ENCODE measurements at regions not wholly inside any gene's neighbourhood (a gene's known extent, or its start where the extent isn't known, plus 50 kb on each side); places are given as distances from the start of the nearest gene placed in this dataset.
"Not testable (repeated sequence)": the region's sequence is repeated elsewhere in the genome, so short reads cannot be mapped to it uniquely, and the experiment has no call there.

DNA sequence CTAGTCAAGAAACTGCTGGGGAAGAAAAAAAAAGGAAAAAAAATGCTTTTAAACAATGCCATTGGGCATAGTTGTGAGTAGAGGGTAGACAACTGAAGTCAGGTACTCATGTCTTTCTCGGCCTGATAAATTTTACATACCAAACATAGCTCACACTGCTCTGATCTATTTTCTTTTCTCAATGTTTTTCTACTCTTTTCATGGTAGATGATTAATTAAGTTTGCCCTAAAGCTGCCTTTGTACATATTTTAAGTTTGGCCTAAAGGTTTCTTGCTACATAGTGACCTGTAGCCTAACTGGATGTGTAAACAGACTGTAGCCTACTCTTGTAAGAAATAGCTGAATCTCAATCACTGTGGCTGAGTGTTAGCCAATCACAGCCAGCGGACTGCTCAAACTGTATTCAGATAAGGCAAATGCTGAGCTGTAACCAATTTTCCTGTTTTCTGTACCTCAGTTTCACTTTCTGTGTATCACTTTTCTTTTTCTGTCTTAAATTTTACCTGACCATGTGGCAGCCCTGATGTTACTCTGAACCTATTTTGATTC, 121.0 kb downstream of the PCDH10 start:
- H3K4me1 ChIP-seq (ENCODE audit: control insufficient read depth in 4 of 4, insufficient read depth in 4 of 4, low read length in 3 of 4): no peaks in the 10 kb centered on the region
- no peak overlapping the region for H3K27ac ChIP-seq (ENCODE audit: low read depth in 1 of 2, low read length in 2 of 2)
- no peak for DNase-seq (ENCODE audit: low spot score)
- WGBS: 44% methylated on average over 2 of the region's 2 CpGs
- no peaks in the 10 kb centered on the region for H3K9me3 ChIP-seq (ENCODE audit: control insufficient read depth in 4 of 4, low read length in 3 of 4)
- H3K36me3 ChIP-seq (ENCODE audit: control insufficient read depth in 4 of 4, insufficient read depth in 3 of 4, low read depth in 1 of 4, low read length in 3 of 4): no peaks in the 10 kb centered on the region
- no peak overlapping the region for H3K4me3 ChIP-seq (ENCODE audit: low read depth in 1 of 3, low read length in 3 of 3)
- no peaks in the 10 kb centered on the region for H3K27me3 ChIP-seq (ENCODE audit: control insufficient read depth in 4 of 4, insufficient read depth in 4 of 4, low read length in 3 of 4)
- TF ChIP-seq NR2F2 (IDR thresholded peaks at IDR 0.05): no peak
- TF ChIP-seq TAF1 (conservative IDR thresholded peaks at IDR 0.05): no peak
- no peak overlapping the region for H3K9ac ChIP-seq (ENCODE audit: low read depth in 1 of 2, low read length in 2 of 2)

GRCh38 chr4:133268205-133268604, 119.1 kb downstream of the PCDH10 start:
- H3K9me3 ChIP-seq (ENCODE audit: control insufficient read depth in 4 of 4, low read length in 3 of 4): no peaks in the 10 kb centered on the region
- 79% methylated on average over 17 of the region's 17 CpGs for WGBS
- H3K36me3 ChIP-seq (ENCODE audit: control insufficient read depth in 4 of 4, insufficient read depth in 3 of 4, low read depth in 1 of 4, low read length in 3 of 4): no peaks in the 10 kb centered on the region
- H3K27me3 ChIP-seq (ENCODE audit: control insufficient read depth in 4 of 4, insufficient read depth in 4 of 4, low read length in 3 of 4): no peaks in the 10 kb centered on the region
- no peak overlapping the region for H3K27ac ChIP-seq (ENCODE audit: low read depth in 1 of 2, low read length in 2 of 2)
- TF ChIP-seq, protein P1, sequence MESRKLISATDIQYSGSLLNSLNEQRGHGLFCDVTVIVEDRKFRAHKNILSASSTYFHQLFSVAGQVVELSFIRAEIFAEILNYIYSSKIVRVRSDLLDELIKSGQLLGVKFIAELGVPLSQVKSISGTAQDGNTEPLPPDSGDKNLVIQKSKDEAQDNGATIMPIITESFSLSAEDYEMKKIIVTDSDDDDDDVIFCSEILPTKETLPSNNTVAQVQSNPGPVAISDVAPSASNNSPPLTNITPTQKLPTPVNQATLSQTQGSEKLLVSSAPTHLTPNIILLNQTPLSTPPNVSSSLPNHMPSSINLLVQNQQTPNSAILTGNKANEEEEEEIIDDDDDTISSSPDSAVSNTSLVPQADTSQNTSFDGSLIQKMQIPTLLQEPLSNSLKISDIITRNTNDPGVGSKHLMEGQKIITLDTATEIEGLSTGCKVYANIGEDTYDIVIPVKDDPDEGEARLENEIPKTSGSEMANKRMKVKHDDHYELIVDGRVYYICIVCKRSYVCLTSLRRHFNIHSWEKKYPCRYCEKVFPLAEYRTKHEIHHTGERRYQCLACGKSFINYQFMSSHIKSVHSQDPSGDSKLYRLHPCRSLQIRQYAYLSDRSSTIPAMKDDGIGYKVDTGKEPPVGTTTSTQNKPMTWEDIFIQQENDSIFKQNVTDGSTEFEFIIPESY (IDR thresholded peaks at IDR 0.05): no peak
- no peak for TF ChIP-seq TAF1 (conservative IDR thresholded peaks at IDR 0.05)
- TF ChIP-seq CTCF (IDR thresholded peaks at IDR 0.05; ENCODE audit: low read depth, low read length, missing input control): no peak
- no peak for TF ChIP-seq RAD21 (IDR thresholded peaks at IDR 0.05)
- TF ChIP-seq FOXA1 (IDR thresholded peaks at IDR 0.05): no peak
- TF ChIP-seq HNF4A (conservative IDR thresholded peaks at IDR 0.05): no peak
- TF ChIP-seq, protein P2, sequence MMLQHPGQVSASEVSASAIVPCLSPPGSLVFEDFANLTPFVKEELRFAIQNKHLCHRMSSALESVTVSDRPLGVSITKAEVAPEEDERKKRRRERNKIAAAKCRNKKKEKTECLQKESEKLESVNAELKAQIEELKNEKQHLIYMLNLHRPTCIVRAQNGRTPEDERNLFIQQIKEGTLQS (IDR thresholded peaks at IDR 0.05): no peak
- no peak for TF ChIP-seq RXRA (IDR thresholded peaks at IDR 0.05)
- TF ChIP-seq, protein P3, sequence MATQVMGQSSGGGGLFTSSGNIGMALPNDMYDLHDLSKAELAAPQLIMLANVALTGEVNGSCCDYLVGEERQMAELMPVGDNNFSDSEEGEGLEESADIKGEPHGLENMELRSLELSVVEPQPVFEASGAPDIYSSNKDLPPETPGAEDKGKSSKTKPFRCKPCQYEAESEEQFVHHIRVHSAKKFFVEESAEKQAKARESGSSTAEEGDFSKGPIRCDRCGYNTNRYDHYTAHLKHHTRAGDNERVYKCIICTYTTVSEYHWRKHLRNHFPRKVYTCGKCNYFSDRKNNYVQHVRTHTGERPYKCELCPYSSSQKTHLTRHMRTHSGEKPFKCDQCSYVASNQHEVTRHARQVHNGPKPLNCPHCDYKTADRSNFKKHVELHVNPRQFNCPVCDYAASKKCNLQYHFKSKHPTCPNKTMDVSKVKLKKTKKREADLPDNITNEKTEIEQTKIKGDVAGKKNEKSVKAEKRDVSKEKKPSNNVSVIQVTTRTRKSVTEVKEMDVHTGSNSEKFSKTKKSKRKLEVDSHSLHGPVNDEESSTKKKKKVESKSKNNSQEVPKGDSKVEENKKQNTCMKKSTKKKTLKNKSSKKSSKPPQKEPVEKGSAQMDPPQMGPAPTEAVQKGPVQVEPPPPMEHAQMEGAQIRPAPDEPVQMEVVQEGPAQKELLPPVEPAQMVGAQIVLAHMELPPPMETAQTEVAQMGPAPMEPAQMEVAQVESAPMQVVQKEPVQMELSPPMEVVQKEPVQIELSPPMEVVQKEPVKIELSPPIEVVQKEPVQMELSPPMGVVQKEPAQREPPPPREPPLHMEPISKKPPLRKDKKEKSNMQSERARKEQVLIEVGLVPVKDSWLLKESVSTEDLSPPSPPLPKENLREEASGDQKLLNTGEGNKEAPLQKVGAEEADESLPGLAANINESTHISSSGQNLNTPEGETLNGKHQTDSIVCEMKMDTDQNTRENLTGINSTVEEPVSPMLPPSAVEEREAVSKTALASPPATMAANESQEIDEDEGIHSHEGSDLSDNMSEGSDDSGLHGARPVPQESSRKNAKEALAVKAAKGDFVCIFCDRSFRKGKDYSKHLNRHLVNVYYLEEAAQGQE (IDR thresholded peaks at IDR 0.05): no peak
- TF ChIP-seq EGR1 (IDR thresholded peaks at IDR 0.05; ENCODE audit: low read depth in 2 of 2): no peak
- TF ChIP-seq JUND (IDR thresholded peaks at IDR 0.05): no peak
- no peak for TF ChIP-seq GABPA (IDR thresholded peaks at IDR 0.05 in 1 of 2, conservative IDR thresholded peaks at IDR 0.05 in 1 of 2)
- TF ChIP-seq HNF4G (IDR thresholded peaks at IDR 0.05): no peak
- TF ChIP-seq FOXA2 (IDR thresholded peaks at IDR 0.05): no peak
- no peak overlapping the region for H3K9ac ChIP-seq (ENCODE audit: low read depth in 1 of 2, low read length in 2 of 2)
- DNase-seq (ENCODE audit: low spot score): no peak
- H3K4me1 ChIP-seq (ENCODE audit: control insufficient read depth in 4 of 4, insufficient read depth in 4 of 4, low read length in 3 of 4): no peaks in the 10 kb centered on the region
- H3K4me3 ChIP-seq (ENCODE audit: low read depth in 1 of 3, low read length in 3 of 3): no peak overlapping the region

- not testable (repeated sequence) for H3K9ac ChIP-seq (ENCODE audit: low read depth in 1 of 2, low read length in 2 of 2); H3K27ac ChIP-seq (ENCODE audit: low read depth in 1 of 2, low read length in 2 of 2); H3K4me1 ChIP-seq (ENCODE audit: control insufficient read depth in 4 of 4, insufficient read depth in 4 of 4, low read length in 3 of 4); H3K27me3 ChIP-seq (ENCODE audit: control insufficient read depth in 4 of 4, insufficient read depth in 4 of 4, low read length in 3 of 4); DNase-seq (ENCODE audit: low spot score); H3K4me3 ChIP-seq (ENCODE audit: low read depth in 1 of 3, low read length in 3 of 3); H3K36me3 ChIP-seq (ENCODE audit: control insufficient read depth in 4 of 4, insufficient read depth in 3 of 4, low read depth in 1 of 4, low read length in 3 of 4); H3K9me3 ChIP-seq (ENCODE audit: control insufficient read depth in 4 of 4, low read length in 3 of 4)
- WGBS: 69% methylated on average over 7 of the region's 7 CpGs
These were observed 118.4 kb downstream of the PCDH10 start for GRCh38 chr4:133267506-133267905.

DNA sequence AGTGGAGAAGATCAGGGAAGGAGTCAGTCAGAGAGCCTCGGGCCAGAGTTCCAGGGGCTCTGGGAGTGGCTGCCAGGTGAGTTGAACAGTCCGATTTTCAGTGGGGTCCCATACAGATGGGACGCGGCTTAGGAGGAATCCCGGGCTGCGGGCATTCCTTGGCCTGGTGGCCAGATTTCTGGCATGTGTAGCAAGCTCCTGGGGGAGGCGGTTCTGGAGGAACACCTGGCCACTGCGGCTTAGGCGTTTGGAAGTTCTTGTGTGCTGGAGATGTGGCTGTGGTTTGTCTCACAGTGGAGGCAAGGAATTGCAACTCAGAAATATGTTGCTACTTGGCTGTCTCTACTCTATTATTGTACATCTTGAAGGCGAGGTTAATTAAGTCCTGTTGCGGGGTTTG, 117.9 kb downstream of the PCDH10 start:
- H3K9me3 ChIP-seq (ENCODE audit: control insufficient read depth in 4 of 4, low read length in 3 of 4); H3K4me1 ChIP-seq (ENCODE audit: control insufficient read depth in 4 of 4, insufficient read depth in 4 of 4, low read length in 3 of 4); H3K36me3 ChIP-seq (ENCODE audit: control insufficient read depth in 4 of 4, insufficient read depth in 3 of 4, low read depth in 1 of 4, low read length in 3 of 4); H3K4me3 ChIP-seq (ENCODE audit: low read depth in 1 of 3, low read length in 3 of 3); H3K27me3 ChIP-seq (ENCODE audit: control insufficient read depth in 4 of 4, insufficient read depth in 4 of 4, low read length in 3 of 4); H3K9ac ChIP-seq (ENCODE audit: low read depth in 1 of 2, low read length in 2 of 2); DNase-seq (ENCODE audit: low spot score); H3K27ac ChIP-seq (ENCODE audit: low read depth in 1 of 2, low read length in 2 of 2): not testable (repeated sequence)
- WGBS: 88% methylated on average over 11 of the region's 11 CpGs
